HG02870 (cell line): ENCODE measurements at regions not wholly inside any gene's neighbourhood (a gene's known extent, or its start where the extent isn't known, plus 50 kb on each side); places are given as distances from the start of the nearest gene placed in this dataset.
A peak's percentile ranks its signal among the peaks of the same experiment; 100 is the strongest.
"Not testable (repeated sequence)": the region's sequence is repeated elsewhere in the genome, so short reads cannot be mapped to it uniquely, and the experiment has no call there.

ENCODE experiments used
- ATAC-seq: cut with Tn5 transposase; IDR thresholded peaks from one replicate; pipeline ENCODE4 v1.9.1; 2021; ENCODE audit warnings: mild to moderate bottlenecking, moderate library complexity; ENCODE audit not compliant: unreplicated experiment

GRCh38 chr7:65453341-65454030, 79.8 kb downstream of the ZNF92 start:
- ATAC-seq: no peak

GRCh38 chr7:65454469-65454868, 80.8 kb downstream of the ZNF92 start:
- ATAC-seq: no peak

GRCh38 chr7:65455050-65455449, 81.4 kb downstream of the ZNF92 start:
- ATAC-seq: not testable (repeated sequence)

- ATAC-seq: no peak
These were observed 84.0 kb downstream of the ZNF92 start for GRCh38 chr7:65457705-65458104.

- ATAC-seq: no peak
These were observed 85.8 kb downstream of the ZNF92 start for GRCh38 chr7:65459438-65459837.

- no peak for ATAC-seq
These were observed 88.6 kb downstream of the ZNF92 start for GRCh38 chr7:65462148-65462716.

- no peak for ATAC-seq
These were observed 89.5 kb downstream of the ZNF92 start for GRCh38 chr7:65463184-65463583.

- ATAC-seq: not testable (repeated sequence)
These were observed 96.4 kb downstream of the ZNF92 start for GRCh38 chr7:65469919-65470558.

- ATAC-seq: no peak
These were observed 97.9 kb downstream of the ZNF92 start for GRCh38 chr7:65471587-65471986.

GRCh38 chr7:65475040-65475726, 101.5 kb downstream of the ZNF92 start:
- ATAC-seq: no peak

- ATAC-seq: peak; percentile 78
These were observed 102.2 kb downstream of the ZNF92 start for GRCh38 chr7:65475734-65476319.

GRCh38 chr7:65477326-65477725, 103.7 kb downstream of the ZNF92 start:
- no peak for ATAC-seq

- no peak for ATAC-seq
These were observed 115.7 kb downstream of the ZNF92 start for GRCh38 chr7:65489260-65489767.

GRCh38 chr7:65496697-65497096, 123.0 kb downstream of the ZNF92 start:
- ATAC-seq: not testable (repeated sequence)

GRCh38 chr7:65503434-65504152, 129.9 kb downstream of the ZNF92 start:
- ATAC-seq: no peak

- not testable (repeated sequence) for ATAC-seq
These were observed 131.1 kb downstream of the ZNF92 start for GRCh38 chr7:65504504-65505319.

- ATAC-seq: not testable (repeated sequence)
These were observed 131.6 kb downstream of the ZNF92 start for GRCh38 chr7:65505320-65505633.

- not testable (repeated sequence) for ATAC-seq
These were observed 135.1 kb downstream of the ZNF92 start for GRCh38 chr7:65508581-65509367.
